ENCODE measurements at regions not wholly inside any gene's neighbourhood (a gene's known extent, or its start where the extent isn't known, plus 50 kb on each side); places are given as distances from the start of the nearest gene placed in this dataset.
A peak's percentile ranks its signal among the peaks of the same experiment; 100 is the strongest.

DNA sequence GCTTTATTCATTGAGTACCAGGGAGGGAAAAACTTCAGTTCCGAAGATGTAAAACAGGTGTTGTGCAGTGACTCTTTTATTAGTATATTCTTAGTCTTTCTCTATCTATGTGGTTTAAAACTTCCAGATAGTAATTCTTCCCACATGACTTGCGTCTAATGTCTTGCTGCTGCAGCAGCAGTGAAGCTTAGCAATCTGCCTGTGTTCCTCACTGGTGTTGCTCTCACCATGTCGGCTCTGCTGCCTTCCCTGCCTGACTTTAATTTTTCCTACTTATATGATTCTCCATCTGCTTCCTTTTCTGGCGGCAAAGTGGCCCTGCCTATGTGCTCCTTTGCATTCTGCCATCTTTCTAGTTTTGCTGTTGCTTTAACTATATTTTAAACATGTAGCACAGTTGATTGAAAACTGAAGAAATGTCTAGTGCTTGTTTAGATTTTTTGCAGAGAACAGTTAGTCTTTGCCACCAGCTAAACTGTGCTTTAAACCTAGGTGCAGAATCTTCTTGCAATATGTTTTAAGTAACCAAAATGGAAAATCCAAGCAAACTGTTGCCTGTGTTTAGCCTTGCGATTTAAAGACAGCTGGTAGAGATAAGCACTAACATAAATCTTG, 1934.2 kb upstream of the IGFBP7 start:
- H3K36me3 ChIP-seq (ENCODE audit: control insufficient read depth in 2 of 4, insufficient read depth in 4 of 4, low read length in 3 of 4) = no peaks in the 10 kb centered on the region
- no peaks in the 10 kb centered on the region for H3K79me1 ChIP-seq (ENCODE audit: low read depth, low read length)
- H2BK20ac ChIP-seq (ENCODE audit: low read length) = no peak overlapping the region
- no peak overlapping the region for H3K23ac ChIP-seq (ENCODE audit: insufficient read length)
- H2BK15ac ChIP-seq (ENCODE audit: low read length) = no peak overlapping the region
- no peaks in the 10 kb centered on the region for H3K23me2 ChIP-seq (ENCODE audit: low read depth, low read length)
- no peak overlapping the region for H4K5ac ChIP-seq (ENCODE audit: insufficient read length, low read depth, low read length)
- H4K91ac ChIP-seq (replicated peaks; ENCODE audit: insufficient read length, low read length) = no peak overlapping the region
- H4K8ac ChIP-seq (ENCODE audit: extremely low read depth, insufficient read depth, low read length) = no peak overlapping the region
- H3K56ac ChIP-seq (replicated peaks; ENCODE audit: insufficient read length, low read depth, low read length) = no peak overlapping the region
- H3K14ac ChIP-seq (ENCODE audit: insufficient read length) = no peak overlapping the region
- no peak overlapping the region for H2AK5ac ChIP-seq (ENCODE audit: low read depth, low read length)
- DNase-seq (ENCODE audit: low read depth in 1 of 2, low spot score in 2 of 2) (no peak), FAIRE-seq (no peak)
- H3K9me3 ChIP-seq (ENCODE audit: insufficient read depth in 2 of 2, low read depth in 1 of 2, low read length in 1 of 2) = no peaks in the 10 kb centered on the region
- no peaks in the 10 kb centered on the region for H3K4me1 ChIP-seq (replicated peaks in 1 of 4; ENCODE audit: control insufficient read depth in 3 of 4, insufficient read depth in 4 of 4, low read length in 3 of 4)
- H3K4me3 ChIP-seq (ENCODE audit: extremely low read depth in 1 of 4, insufficient read depth in 2 of 4, low read depth in 3 of 4, low read length in 4 of 4) = no peak overlapping the region
- 88% methylated on average over 5 of the region's 5 CpGs; no CpG with 5 or more reads in 1 of the 2 experiments for WGBS, 2 experiments (ENCODE audit: extremely low coverage in 1 of 2, insufficient coverage in 1 of 2, insufficient read length in 1 of 2, insufficient replicate concordance in 2 of 2, low coverage in 1 of 2, low lambda C conversion rate in 2 of 2, missing lambda C conversion rate in 1 of 2)
- H4K20me1 ChIP-seq (replicated peaks in 1 of 2; ENCODE audit: control insufficient read depth in 1 of 2, insufficient read depth in 2 of 2, low read length in 2 of 2) = no peaks in the 10 kb centered on the region
- H2BK5ac ChIP-seq (ENCODE audit: low read depth, low read length) = no peak overlapping the region
- no peak overlapping the region for H3K4ac ChIP-seq (replicated peaks; ENCODE audit: insufficient read length, low read depth, low read length)
- no peaks in the 10 kb centered on the region for H3K27me3 ChIP-seq (replicated peaks in 1 of 4; ENCODE audit: control insufficient read depth in 3 of 4, extremely low read depth in 1 of 4, insufficient read depth in 3 of 4, low read length in 3 of 4)
- CTCF ChIA-PET (ENCODE audit: partially characterized antibody) = no interaction called here
- no peak overlapping the region for H2BK12ac ChIP-seq (ENCODE audit: low read depth, low read length)
- H3K4me2 ChIP-seq (ENCODE audit: insufficient read depth in 1 of 2, low read depth in 2 of 2, low read length in 2 of 2) = no peak overlapping the region
- TF ChIP-seq SP4 (IDR thresholded peaks at IDR 0.05; ENCODE audit: low read length) = no peak
- TF ChIP-seq RXRA (IDR thresholded peaks at IDR 0.05; ENCODE audit: insufficient read depth, low read depth, low read length) = no peak
- TF ChIP-seq CTBP2 (IDR thresholded peaks at IDR 0.05; ENCODE audit: borderline replicate concordance, insufficient read depth, insufficient read length, low read length) = no peak
- no peak for TF ChIP-seq TCF12 (IDR thresholded peaks at IDR 0.05; ENCODE audit: low read depth, low read length)
- no peak for TF ChIP-seq YY1 (IDR thresholded peaks at IDR 0.05; ENCODE audit: low read depth, low read length)
- TF ChIP-seq, protein P1, sequence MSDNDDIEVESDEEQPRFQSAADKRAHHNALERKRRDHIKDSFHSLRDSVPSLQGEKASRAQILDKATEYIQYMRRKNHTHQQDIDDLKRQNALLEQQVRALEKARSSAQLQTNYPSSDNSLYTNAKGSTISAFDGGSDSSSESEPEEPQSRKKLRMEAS (IDR thresholded peaks at IDR 0.05) = no peak
- no peak for TF ChIP-seq HDAC6 (IDR thresholded peaks at IDR 0.05; ENCODE audit: low read depth, low read length)
- TF ChIP-seq CHD2 (IDR thresholded peaks at IDR 0.05; ENCODE audit: low read length) = no peak
- no peak for TF ChIP-seq ZNF274 (IDR thresholded peaks at IDR 0.05; ENCODE audit: borderline replicate concordance, extremely low read depth, low read length)
- no peak for TF ChIP-seq SIN3A (conservative IDR thresholded peaks at IDR 0.05 in 1 of 2, IDR thresholded peaks at IDR 0.05 in 1 of 2; ENCODE audit: low read depth in 1 of 2, low read length in 2 of 2)
- TF ChIP-seq KDM1A (IDR thresholded peaks at IDR 0.05; ENCODE audit: borderline replicate concordance, low read length) = no peak
- TF ChIP-seq, protein P2, sequence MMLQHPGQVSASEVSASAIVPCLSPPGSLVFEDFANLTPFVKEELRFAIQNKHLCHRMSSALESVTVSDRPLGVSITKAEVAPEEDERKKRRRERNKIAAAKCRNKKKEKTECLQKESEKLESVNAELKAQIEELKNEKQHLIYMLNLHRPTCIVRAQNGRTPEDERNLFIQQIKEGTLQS (IDR thresholded peaks at IDR 0.05; ENCODE audit: insufficient read depth, low read depth, low read length) = no peak
- TF ChIP-seq KDM5A (IDR thresholded peaks at IDR 0.05; ENCODE audit: low read length) = no peak
- no peak overlapping the region for H3K9ac ChIP-seq (replicated peaks in 1 of 4; ENCODE audit: extremely low read depth in 1 of 4, low read depth in 3 of 4, low read length in 3 of 4)
- no peak overlapping the region for H3K27ac ChIP-seq (ENCODE audit: low read depth, low read length)
- POLR2A ChIA-PET (ENCODE audit: partially characterized antibody) = no interaction called here
- H2AFZ ChIP-seq (ENCODE audit: low read length) = peak overlapping the region; percentile 96
- no peak overlapping the region for H3K18ac ChIP-seq (ENCODE audit: extremely low read depth, low read length)
- no peak overlapping the region for H2BK120ac ChIP-seq (replicated peaks; ENCODE audit: low read depth, low read length)
- no peaks in the 10 kb centered on the region for H3K79me2 ChIP-seq (ENCODE audit: control insufficient read depth in 1 of 2, insufficient read depth in 2 of 2, low read length in 2 of 2)
